Dendritic cell treated with granulocyte-macrophage colony-stimulating factor and Interleukin-4, amounts not matched to agents 40 ng/mL and 50 ng/mL, for 4 days (primary cell): ENCODE measurements at regions not wholly inside any gene's neighbourhood (a gene's known extent, or its start where the extent isn't known, plus 50 kb on each side); places are given as distances from the start of the nearest gene placed in this dataset.
"Not testable (repeated sequence)": the region's sequence is repeated elsewhere in the genome, so short reads cannot be mapped to it uniquely, and the experiment has no call there.

ENCODE experiments used
- H3K27ac Mint-ChIP-seq: one replicate; pipeline ENCODE4 v1.8.0; 2022; ENCODE audit warnings: mild to moderate bottlenecking, mixed read lengths
- H3K27me3 Mint-ChIP-seq: one replicate; pipeline ENCODE4 v1.8.0; 2022; ENCODE audit warnings: mild to moderate bottlenecking, mixed read lengths
- H3K36me3 Mint-ChIP-seq: one replicate; pipeline ENCODE4 v1.8.0; 2022; ENCODE audit warnings: low read depth, mixed read lengths
- H3K4me1 Mint-ChIP-seq: one replicate; pipeline ENCODE4 v1.8.0; 2022; ENCODE audit warnings: low read depth, mixed read lengths
- H3K4me3 Mint-ChIP-seq: one replicate; pipeline ENCODE4 v1.8.0; 2022; ENCODE audit warnings: mild to moderate bottlenecking, moderate library complexity, mixed read lengths
- H3K9me3 Mint-ChIP-seq: one replicate; pipeline ENCODE4 v1.8.0; 2022; ENCODE audit warnings: mixed read lengths
- intact Hi-C: fragments of 100-400 bp; cut with micrococcal nuclease; formaldehyde crosslinking; loops from one replicate; pipeline ENCODE4 v1.15.0; 2022

GRCh38 chr16:48047720-48048119, 108.1 kb downstream of the ABCC12 start:
- intact Hi-C loops, result no loop called here
- no peak overlapping the region for H3K27ac Mint-ChIP-seq

GRCh38 chr16:48047241-48047640, 108.6 kb downstream of the ABCC12 start:
- no peak overlapping the region for H3K27ac Mint-ChIP-seq
- intact Hi-C loops, result no loop called here
- peaks cover 2% of the 10 kb centered on the region for H3K27me3 Mint-ChIP-seq
- H3K36me3 Mint-ChIP-seq, result no peaks in the 10 kb centered on the region
- H3K4me1 Mint-ChIP-seq, result no peaks in the 10 kb centered on the region
- H3K4me3 Mint-ChIP-seq, result no peak overlapping the region
- H3K9me3 Mint-ChIP-seq, result no peaks in the 10 kb centered on the region

More at GRCh38 chr16:48047720-48048119, 108.1 kb downstream of the ABCC12 start:
- H3K4me1 Mint-ChIP-seq, result no peaks in the 10 kb centered on the region
- H3K36me3 Mint-ChIP-seq, result no peaks in the 10 kb centered on the region
- no peak overlapping the region for H3K4me3 Mint-ChIP-seq
- peaks cover 2% of the 10 kb centered on the region for H3K27me3 Mint-ChIP-seq
- no peaks in the 10 kb centered on the region for H3K9me3 Mint-ChIP-seq

- no peaks in the 10 kb centered on the region for H3K27me3 Mint-ChIP-seq
- intact Hi-C loops, result no loop called here
- H3K4me3 Mint-ChIP-seq, result no peak overlapping the region
- no peak overlapping the region for H3K27ac Mint-ChIP-seq
- H3K4me1 Mint-ChIP-seq, result no peaks in the 10 kb centered on the region
- H3K36me3 Mint-ChIP-seq, result no peaks in the 10 kb centered on the region
- H3K9me3 Mint-ChIP-seq, result no peaks in the 10 kb centered on the region
Measured at GRCh38 chr16:48044117-48044516, 111.7 kb downstream of the ABCC12 start.

DNA sequence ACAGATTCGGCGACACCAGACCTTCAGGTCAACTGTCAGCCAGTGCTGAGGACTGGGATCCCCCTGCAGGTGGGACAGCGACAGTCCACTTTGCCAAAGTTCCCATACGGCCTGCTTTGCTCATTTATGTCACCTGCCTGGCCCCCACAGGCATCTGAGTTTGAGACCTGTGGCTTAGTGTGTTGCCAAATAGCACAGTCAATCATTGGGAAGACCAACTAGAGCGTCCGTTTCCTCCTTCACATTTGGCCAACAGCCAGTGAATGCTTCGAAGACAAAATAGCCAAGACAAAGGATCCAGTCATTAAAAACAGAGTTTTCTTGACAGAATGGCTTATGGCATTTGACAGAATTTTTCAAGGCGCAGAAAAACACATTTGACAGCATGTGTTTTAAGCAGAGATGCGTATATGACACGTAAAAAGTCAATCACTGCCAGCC, 113.8 kb downstream of the ABCC12 start:
- Mint-ChIP-seq H3K36me3 (no peaks in the 10 kb centered on the region), H3K9me3 (no peaks in the 10 kb centered on the region), H3K4me3 (no peak overlapping the region), H3K27me3 (no peaks in the 10 kb centered on the region), H3K27ac (no peak overlapping the region), H3K4me1 (no peaks in the 10 kb centered on the region)
- intact Hi-C loops, result no loop called here

DNA sequence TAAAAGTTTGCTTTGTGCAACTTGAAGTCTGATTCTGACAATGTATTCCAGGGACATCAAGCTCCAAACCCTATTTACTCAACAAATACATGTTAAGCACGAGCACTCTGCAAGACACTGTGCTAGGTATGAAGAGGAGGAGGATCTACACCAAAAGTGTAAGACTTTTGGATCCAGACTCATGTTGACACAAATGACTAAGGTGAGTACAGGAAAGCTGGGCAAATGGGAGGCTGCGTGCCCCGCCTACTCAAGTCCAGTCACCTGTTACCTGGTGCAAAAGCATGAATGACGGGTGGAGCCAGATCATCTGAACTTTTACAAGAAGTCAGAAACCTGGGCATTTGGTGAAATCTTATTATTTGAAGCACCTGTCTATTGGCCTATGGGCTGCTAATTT, 120.7 kb downstream of the ABCC12 start:
- Mint-ChIP-seq H3K4me1 (no peaks in the 10 kb centered on the region), H3K36me3 (no peaks in the 10 kb centered on the region), H3K27ac (no peak overlapping the region), H3K27me3 (peaks cover 2% of the 10 kb centered on the region), H3K9me3 (no peaks in the 10 kb centered on the region), H3K4me3 (no peak overlapping the region)
- intact Hi-C loops, result no loop called here

DNA sequence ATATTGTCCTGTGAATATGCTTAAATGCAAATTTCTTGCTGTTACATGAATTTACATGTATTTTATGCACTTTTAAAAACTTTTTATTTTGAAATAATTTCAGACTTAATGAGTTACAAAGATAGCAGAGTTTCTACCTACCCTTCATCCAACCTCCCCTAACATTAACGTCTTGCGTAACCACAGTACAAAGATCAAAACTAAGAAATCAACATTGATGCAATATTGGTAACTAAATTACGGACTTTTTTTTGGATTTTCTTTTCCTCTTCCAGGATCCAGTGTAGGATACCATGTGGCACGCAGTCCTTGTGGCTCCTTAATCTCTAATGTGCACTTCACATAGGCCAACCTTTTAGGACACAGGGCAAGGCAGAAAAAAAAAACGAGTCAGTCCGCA, 124.9 kb downstream of the ABCC12 start:
- intact Hi-C loops, result no loop called here
- Mint-ChIP-seq H3K36me3 (no peaks in the 10 kb centered on the region), H3K9me3 (no peaks in the 10 kb centered on the region), H3K27ac (no peak overlapping the region), H3K4me1 (no peaks in the 10 kb centered on the region), H3K27me3 (no peaks in the 10 kb centered on the region), H3K4me3 (no peak overlapping the region)

DNA sequence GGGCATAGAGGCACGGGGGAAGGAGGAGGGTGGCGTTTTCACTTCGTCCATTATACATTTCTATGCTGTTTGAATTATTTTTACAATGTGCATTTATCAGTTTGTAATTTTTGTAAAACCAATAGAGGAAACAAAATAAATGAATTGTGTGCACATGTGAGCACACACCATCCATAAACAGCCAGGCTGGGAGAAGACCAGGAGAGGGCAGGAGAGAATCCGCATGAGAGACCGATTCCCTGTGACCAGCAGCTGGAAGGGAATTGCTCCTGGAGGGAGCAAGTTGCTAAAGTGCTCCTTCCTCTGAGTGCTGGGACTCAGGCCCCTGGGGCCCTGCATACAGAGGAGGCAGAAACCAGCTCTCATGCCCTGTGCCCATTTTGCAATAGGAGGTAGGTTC, 126.0 kb downstream of the ABCC12 start:
- Mint-ChIP-seq H3K27ac (no peak overlapping the region), H3K4me3 (no peak overlapping the region), H3K27me3 (no peaks in the 10 kb centered on the region), H3K36me3 (no peaks in the 10 kb centered on the region), H3K9me3 (no peaks in the 10 kb centered on the region), H3K4me1 (no peaks in the 10 kb centered on the region)
- intact Hi-C loops, result no loop called here

DNA sequence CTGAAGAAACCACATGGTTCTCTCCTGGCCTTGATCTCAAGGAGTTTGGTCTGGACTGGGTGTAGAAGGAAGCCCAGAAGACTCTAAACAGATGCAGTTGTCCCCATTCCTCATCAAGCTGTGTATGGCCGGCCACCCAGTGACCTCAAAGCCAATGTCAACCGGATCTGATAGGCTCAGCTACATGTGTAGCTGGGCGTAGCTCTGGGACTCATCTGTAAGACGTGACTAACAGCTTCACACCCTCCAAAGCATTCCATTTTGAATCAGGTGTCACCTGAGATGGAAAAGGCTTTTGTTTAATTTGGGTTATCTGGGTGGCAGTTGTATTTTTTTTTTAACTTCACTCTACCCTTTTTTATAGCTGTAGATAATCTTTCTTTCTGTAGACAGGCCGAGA, 130.4 kb downstream of the ABCC12 start:
- no peaks in the 10 kb centered on the region for H3K27me3 Mint-ChIP-seq
- intact Hi-C loops, result no loop called here
- peaks cover 8% of the 10 kb centered on the region for H3K9me3 Mint-ChIP-seq
- H3K36me3 Mint-ChIP-seq, result no peaks in the 10 kb centered on the region
- H3K4me3 Mint-ChIP-seq, result no peak overlapping the region
- H3K27ac Mint-ChIP-seq, result no peak overlapping the region
- no peaks in the 10 kb centered on the region for H3K4me1 Mint-ChIP-seq

GRCh38 chr16:48024042-48024441, 131.8 kb downstream of the ABCC12 start:
- no peak overlapping the region for H3K4me3 Mint-ChIP-seq
- H3K27ac Mint-ChIP-seq, result no peak overlapping the region
- H3K27me3 Mint-ChIP-seq, result no peaks in the 10 kb centered on the region
- no peaks in the 10 kb centered on the region for H3K36me3 Mint-ChIP-seq
- H3K9me3 Mint-ChIP-seq, result peaks cover 8% of the 10 kb centered on the region
- intact Hi-C loops, result no loop called here
- H3K4me1 Mint-ChIP-seq, result no peaks in the 10 kb centered on the region

- H3K9me3 Mint-ChIP-seq, result peaks cover 8% of the 10 kb centered on the region
- no peak overlapping the region for H3K27ac Mint-ChIP-seq
- intact Hi-C loops, result no loop called here
- H3K27me3 Mint-ChIP-seq, result no peaks in the 10 kb centered on the region
- no peak overlapping the region for H3K4me3 Mint-ChIP-seq
- H3K4me1 Mint-ChIP-seq, result no peaks in the 10 kb centered on the region
- no peaks in the 10 kb centered on the region for H3K36me3 Mint-ChIP-seq
Measured at GRCh38 chr16:48022496-48022895, 133.3 kb downstream of the ABCC12 start.

DNA sequence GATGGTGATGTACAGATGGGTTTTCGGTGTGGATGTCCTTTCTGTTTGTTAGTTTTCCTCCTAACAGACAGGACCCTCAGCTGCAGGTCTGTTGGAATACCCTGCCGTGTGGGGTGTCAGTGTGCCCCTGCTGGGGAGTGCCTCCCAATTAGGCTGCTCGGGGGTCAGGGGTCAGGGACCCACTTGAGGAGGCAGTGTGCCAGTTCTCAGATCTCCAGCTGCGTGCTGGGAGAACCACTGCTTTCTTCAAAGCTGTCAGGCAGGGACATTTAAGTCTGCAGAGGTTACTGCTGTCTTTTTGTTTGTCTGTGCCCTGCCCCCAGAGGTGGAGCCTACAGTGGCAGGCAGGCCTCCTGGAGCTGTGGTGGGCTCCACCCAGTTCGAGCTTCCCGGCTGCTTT, 135.2 kb downstream of the ABCC12 start:
- H3K36me3 Mint-ChIP-seq, H3K4me1 Mint-ChIP-seq, H3K9me3 Mint-ChIP-seq, H3K4me3 Mint-ChIP-seq, H3K27ac Mint-ChIP-seq, H3K27me3 Mint-ChIP-seq, intact Hi-C loops: not testable (repeated sequence)

- no peaks in the 10 kb centered on the region for H3K27me3 Mint-ChIP-seq
- H3K4me3 Mint-ChIP-seq, result no peak overlapping the region
- intact Hi-C loops, result no loop called here
- H3K4me1 Mint-ChIP-seq, result no peaks in the 10 kb centered on the region
- H3K9me3 Mint-ChIP-seq, result no peaks in the 10 kb centered on the region
- H3K36me3 Mint-ChIP-seq, result no peaks in the 10 kb centered on the region
- H3K27ac Mint-ChIP-seq, result no peak overlapping the region
Measured at GRCh38 chr16:48014349-48015135, 141.3 kb downstream of the ABCC12 start.

DNA sequence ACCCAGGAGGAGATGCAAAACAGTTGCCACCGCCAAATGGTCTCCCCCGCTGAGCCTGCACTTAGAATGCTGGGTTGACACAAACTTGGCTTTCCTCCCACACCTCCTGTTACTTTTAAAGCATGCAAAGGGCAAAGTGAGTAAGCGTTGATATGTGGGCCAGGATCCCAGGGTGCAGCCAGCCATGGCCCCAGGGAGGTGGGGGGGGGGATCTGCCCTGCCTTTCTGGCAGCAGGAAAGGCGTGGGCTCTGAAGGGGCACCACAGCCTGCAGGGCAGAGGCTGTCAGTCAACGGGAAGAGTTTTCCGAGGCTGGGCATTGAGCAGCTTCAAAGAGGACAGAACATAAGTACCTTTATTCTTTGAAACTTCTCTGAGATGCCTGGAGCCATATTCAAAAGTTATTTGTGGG, 142.3 kb downstream of the ABCC12 start:
- Mint-ChIP-seq H3K27ac (no peak overlapping the region), H3K36me3 (no peaks in the 10 kb centered on the region), H3K4me1 (no peaks in the 10 kb centered on the region), H3K4me3 (no peak overlapping the region), H3K9me3 (no peaks in the 10 kb centered on the region), H3K27me3 (no peaks in the 10 kb centered on the region)
- intact Hi-C loops, result no loop called here

- Mint-ChIP-seq H3K9me3 (no peaks in the 10 kb centered on the region), H3K36me3 (no peaks in the 10 kb centered on the region), H3K4me3 (no peak overlapping the region), H3K27ac (no peak overlapping the region), H3K27me3 (no peaks in the 10 kb centered on the region), H3K4me1 (no peaks in the 10 kb centered on the region)
- intact Hi-C loops, result no loop called here
Measured at GRCh38 chr16:48011878-48012658, 143.7 kb downstream of the ABCC12 start.
